Choroid plexus epithelial cell (primary cell): ENCODE measurements at regions not wholly inside any gene's neighbourhood (a gene's known extent, or its start where the extent isn't known, plus 50 kb on each side); places are given as distances from the start of the nearest gene placed in this dataset.
"Not testable (repeated sequence)": the region's sequence is repeated elsewhere in the genome, so short reads cannot be mapped to it uniquely, and the experiment has no call there.

Source experiments
- DNase-seq: peaks from one replicate; pipeline ENCODE4 v3.0.0-alpha.2; 2010; ENCODE audit warnings: low read depth
- H3K4me3 ChIP-seq: 2 replicates; pipeline ENCODE4 v1.5.1; 2011; ENCODE audit warnings: low read depth, mild to moderate bottlenecking, control low read depth, low read length, moderate library complexity

DNA sequence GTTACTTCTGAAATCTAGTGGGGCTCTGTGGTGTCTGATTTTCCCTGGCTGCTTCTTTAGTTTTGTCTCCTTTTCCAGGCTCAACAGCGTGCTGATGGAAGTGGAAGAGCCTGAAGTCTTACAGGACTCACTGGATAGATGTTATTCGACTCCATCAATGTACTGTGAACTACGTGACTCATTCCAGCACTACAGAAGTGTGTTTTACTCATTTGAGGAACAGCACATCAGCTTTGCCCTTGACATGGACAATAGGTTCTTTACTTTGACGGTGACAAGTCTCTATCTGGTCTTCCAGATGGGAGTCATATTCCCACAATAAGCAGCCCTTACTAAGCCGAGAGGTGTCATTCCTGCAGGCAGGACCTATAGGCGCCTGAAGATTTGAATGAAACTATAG is 51.1 kb downstream of the NBPF8 start:
- not testable (repeated sequence) for H3K4me3 ChIP-seq
- peak; percentile 17 for DNase-seq

- H3K4me3 ChIP-seq, DNase-seq: not testable (repeated sequence)
Observed at GRCh38 chr1:120477663-120478062, 62.8 kb downstream of the NBPF8 start.

- not testable (repeated sequence) for H3K4me3 ChIP-seq, DNase-seq
Observed at GRCh38 chr1:120478400-120478799, 63.6 kb downstream of the NBPF8 start.

DNA sequence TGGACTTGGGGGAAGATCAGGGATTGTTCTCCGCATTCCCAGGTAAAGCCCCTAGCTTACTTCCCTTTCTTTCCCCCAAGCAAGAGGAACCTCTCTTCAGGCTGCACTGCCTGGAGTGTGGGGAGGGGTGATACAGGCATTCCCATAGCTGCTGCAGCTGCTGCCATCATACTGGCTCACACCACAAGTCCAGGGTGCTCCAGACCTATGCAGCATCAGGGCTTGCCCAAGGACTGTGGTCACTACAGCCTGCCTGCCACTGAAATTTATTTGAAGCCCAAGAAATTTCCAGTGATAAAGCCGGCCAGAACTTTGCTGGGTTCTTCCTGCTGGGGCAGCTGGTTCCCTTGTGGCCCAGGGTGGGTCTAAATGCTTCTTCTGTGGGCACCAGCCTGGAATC is 72.7 kb downstream of the NBPF8 start:
- H3K4me3 ChIP-seq, DNase-seq: not testable (repeated sequence)

GRCh38 chr1:120489217-120489616 is 74.4 kb downstream of the NBPF8 start:
- not testable (repeated sequence) for H3K4me3 ChIP-seq, DNase-seq

GRCh38 chr1:120497145-120497544 is 82.3 kb downstream of the NBPF8 start:
- DNase-seq: not testable (repeated sequence)

GRCh38 chr1:120503284-120503683 is 88.4 kb downstream of the NBPF8 start:
- H3K4me3 ChIP-seq, DNase-seq: not testable (repeated sequence)

More at GRCh38 chr1:120497145-120497544, 82.3 kb downstream of the NBPF8 start:
- H3K4me3 ChIP-seq: not testable (repeated sequence)

GRCh38 chr1:120506352-120506751 is 91.5 kb downstream of the NBPF8 start:
- DNase-seq, H3K4me3 ChIP-seq: not testable (repeated sequence)

DNA sequence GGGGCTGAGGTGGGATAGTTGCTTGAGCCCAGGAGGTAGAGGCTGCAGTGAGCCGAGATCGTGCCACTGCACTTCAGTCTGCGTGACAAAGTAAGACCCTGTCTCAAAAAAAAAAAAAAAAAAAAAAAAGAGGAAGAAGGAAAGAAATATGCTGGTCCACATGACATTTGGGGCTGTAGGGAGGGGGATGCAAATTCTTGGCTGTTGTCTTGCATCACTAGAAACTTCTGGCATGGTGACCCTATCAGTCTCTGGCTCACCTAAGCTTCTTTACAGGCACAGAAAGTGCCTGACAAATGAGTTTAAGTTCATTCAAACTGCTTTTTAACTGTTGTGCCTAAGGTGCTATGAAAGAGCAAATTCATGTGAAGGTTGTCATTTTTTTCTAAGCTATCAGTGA is 93.5 kb downstream of the NBPF8 start:
- DNase-seq, H3K4me3 ChIP-seq: not testable (repeated sequence)

DNA sequence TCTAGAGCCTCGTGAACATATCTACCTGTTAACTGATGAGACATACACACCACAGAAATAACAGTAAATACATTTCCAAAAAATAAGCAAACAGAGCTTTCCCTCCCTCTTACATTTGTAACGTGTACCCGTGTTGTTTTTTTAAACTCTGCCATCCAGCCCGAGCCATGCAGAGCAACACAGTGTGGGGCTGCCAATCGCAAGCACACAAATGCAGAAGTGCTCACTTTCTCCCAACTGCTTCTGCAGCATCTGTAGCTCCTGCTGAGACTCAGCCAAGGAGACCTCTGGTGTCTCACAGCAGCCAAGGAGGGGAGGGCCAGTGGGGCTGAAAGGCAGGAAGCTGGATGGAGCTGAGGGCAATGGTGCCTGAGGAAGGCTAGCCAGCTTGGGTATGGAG is 94.4 kb downstream of the NBPF8 start:
- not testable (repeated sequence) for H3K4me3 ChIP-seq, DNase-seq

DNA sequence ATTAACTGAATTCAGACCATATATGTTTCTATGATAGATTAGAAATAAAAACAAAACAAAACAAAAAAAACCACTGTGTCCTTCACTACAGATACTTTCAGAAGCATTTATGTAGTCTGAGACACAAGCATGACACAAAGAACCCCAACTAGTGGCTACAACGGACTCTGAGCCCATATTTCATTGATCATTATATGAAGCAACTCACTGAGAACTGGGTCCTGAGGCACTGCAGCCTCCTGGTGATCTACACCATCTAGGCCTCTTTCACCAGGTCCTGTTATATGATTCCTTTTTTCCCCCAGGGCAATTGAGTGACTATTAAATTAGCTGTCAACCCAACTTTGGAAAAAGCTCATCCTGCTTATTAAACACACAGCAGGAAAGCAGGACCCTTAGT is 98.3 kb downstream of the NBPF8 start:
- not testable (repeated sequence) for DNase-seq, H3K4me3 ChIP-seq

DNA sequence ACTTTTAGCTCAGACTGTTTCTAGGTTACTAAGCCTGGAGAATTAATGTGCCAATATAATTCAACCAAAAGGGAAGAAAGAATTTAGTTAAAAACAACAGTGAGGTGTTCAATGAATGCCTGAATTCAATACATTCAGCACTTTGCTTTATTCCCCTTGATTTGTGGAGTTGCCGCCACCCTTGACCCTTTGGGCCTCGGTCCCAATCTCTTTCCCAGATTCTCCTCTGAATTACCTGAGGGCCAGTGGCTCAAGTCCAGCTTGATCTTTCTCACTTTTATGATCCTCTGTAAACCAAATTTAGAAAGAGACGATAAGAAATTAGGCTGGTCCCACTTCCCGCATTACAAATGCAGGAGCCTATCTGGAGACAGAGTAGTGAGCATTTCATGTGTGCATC is 98.7 kb downstream of the NBPF8 start:
- H3K4me3 ChIP-seq, DNase-seq: not testable (repeated sequence)

DNA sequence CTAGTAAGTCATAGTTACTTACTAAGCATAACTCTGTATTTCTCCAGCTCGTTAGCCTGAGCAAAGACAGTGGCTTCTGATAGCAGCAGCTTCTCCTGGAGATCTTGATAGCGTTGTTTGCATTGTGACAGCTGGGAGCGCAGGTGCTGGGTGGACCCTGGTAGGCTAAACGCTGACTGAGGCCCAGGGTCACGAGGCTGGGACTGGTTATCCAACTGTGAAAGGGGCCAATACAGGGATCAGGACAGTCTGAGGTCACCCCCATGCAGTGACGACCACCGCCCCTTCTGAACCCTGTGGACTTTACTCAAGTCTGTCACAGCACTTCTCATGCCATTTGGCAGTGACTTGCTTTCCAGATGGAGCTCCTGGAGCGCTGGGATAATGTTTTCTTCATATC is 104.4 kb downstream of the NBPF8 start:
- not testable (repeated sequence) for H3K4me3 ChIP-seq, DNase-seq

DNA sequence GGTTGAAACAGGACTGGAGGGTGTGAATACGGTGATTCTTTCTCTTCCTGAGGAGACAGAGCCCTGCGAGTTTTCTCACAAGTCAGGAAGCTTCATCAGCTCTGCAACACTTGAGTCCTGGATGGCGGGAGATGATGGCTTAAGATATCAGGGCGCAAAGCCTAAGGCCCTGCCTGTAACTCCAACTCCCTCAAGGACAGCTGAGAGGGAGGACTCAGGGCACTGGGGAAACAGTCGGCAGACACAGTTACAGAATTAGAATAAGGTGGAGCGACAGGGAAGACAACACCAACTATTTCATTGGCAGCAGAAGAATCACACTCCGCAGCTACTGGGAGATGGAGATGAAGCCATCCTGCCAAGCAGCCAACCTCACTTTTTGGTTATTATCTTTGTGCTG is 109.6 kb downstream of the NBPF8 start:
- H3K4me3 ChIP-seq, DNase-seq: not testable (repeated sequence)

DNA sequence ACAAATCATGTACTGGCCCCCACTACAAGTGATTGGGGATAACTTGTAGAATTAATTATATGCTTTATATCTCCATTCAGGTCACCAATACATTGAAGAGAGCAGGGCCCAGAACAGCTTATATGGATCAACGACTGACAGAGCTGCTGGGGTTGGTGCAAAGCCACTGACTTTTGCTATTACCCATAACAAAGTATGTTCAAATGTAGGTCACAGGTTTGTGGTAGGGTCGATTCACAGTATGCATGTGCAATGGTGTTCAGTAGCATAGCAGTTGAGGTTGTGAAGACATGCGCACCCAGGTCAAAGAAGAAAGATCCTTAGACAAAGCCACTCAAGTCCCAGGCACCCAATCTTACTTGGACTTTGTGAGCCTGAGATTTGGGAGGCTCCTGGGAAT is 110.6 kb downstream of the NBPF8 start:
- DNase-seq, H3K4me3 ChIP-seq: not testable (repeated sequence)

- not testable (repeated sequence) for H3K4me3 ChIP-seq, DNase-seq
Observed at GRCh38 chr1:120529475-120530089, 114.7 kb downstream of the NBPF8 start.

GRCh38 chr1:120531455-120531854 is 116.6 kb downstream of the NBPF8 start:
- H3K4me3 ChIP-seq, DNase-seq: not testable (repeated sequence)

- not testable (repeated sequence) for H3K4me3 ChIP-seq, DNase-seq
Observed at GRCh38 chr1:120534361-120535047, 119.7 kb downstream of the NBPF8 start.

DNA sequence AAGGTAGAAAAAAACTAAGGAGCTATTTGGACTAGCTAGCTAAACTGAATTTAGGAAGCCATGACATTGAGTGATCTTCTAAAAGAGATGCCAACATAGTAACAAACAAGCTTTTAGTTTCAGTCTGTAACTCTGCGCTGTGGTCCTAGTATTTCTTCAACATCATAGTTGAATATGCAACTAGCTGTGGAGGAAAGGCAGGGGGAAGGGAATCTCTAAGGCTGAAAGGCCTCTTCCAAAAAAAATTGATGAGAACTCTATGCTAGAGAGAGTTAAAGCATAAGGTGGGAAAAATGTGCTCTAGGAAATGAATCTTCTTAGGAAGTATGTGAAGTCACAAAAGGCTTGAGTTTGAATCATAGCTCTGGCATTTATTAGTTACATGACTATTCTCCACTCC is 120.2 kb downstream of the NBPF8 start:
- not testable (repeated sequence) for H3K4me3 ChIP-seq
- peak; percentile 65 for DNase-seq

DNA sequence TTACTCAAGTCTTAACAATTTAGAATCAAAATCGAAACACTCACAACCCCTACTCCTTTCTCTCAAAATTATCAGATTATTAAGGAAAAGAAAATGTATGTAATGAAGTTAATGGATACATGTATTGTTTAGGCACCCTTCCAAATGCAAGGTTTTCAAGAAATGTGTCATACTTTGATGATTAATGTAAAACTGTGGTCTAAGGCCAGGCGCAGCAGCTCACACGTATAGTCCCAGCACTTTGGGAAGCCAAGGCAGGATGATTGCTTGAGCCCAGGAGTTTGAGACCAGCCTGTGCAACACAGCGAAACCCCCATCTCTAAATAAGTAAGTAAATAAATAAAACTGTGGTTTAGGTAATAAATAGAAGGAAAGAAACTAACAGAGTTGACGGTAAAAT is 126.6 kb downstream of the NBPF8 start:
- not testable (repeated sequence) for H3K4me3 ChIP-seq, DNase-seq

DNA sequence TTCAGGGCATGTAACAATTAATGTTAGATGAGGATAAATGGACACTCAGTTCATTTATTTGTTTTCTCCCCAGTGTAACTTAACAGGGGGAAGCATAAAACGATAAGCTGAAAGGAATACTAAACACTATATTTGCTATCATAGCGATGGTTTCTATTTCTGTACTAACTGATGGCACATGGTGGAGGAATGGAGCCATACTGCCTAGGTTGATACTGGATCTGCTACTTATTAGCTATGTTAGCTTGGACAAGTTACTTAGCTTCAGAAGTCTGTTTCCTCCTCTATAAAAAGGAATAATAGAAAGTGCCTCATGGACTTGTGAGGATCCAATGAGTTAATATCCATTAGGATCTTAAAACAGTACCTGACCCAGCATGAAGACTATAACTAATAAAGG is 127.5 kb downstream of the NBPF8 start:
- not testable (repeated sequence) for DNase-seq, H3K4me3 ChIP-seq
